Inflammatory macrophage treated with lipopolysaccharide for 1 hour (primary cell): ENCODE measurements at regions not wholly inside any gene's neighbourhood (a gene's known extent, or its start where the extent isn't known, plus 50 kb on each side); places are given as distances from the start of the nearest gene placed in this dataset.
"Not testable (repeated sequence)": the region's sequence is repeated elsewhere in the genome, so short reads cannot be mapped to it uniquely, and the experiment has no call there.

ENCODE experiments used
- DNase-seq, 2 donors: peaks; one replicate each; pipeline ENCODE4 v3.0.0-alpha.2; 2020 to 2022

DNA sequence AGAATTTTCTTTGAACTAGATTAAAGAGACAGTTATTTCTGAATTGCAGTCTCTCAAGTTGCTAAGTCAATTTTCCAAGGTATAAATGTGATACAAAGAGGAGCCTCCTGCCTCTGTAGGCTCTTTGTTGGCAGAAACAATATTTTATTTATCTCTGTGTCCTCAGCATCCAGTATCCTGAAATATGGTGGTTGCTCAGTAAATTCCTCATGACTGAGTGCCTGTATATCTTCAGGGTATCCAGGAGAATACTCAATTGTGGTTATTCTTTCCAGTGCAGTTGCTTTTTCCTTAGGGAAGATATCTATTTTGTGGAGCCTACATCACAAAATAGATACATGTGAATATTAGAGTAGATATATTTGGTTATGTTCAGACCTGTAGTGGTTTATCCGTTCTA lies 144.8 kb upstream of the FERD3L start:
- DNase-seq = no peak

DNA sequence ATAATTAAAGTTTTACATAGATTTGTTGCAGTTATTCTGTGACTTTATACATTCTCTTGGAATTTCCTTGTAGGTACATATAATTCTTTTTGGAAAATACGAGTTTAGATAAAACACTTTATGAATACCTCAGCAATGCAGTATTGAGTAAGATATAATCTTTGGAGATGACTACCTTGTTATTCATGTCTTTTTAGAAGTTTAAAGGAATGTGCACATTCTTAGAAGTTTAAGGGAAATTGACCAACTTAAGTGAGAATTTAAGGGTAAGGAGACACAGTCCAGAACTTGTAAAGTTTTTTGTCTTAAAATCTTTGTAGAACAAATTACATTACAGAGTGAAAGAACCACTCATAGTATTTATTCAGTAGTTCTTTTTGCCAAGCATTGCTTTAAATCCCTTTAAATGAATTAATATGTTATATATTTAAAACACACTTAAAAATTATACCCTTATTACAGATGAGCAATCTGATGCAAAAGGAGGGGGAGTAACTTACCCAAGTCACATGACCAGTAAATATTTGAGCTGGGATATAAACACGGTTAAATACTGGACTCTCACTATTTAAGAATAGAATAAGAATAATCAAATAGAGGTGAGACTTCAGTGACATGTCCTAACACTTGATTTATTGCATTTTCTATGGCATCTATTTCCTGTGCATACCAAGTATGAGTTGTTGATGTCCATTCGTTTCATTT lies 139.5 kb upstream of the FERD3L start:
- DNase-seq = no peak

GRCh38 chr7:19284136-19284535 lies 138.9 kb upstream of the FERD3L start:
- DNase-seq = no peak

- no peak for DNase-seq
Measured at GRCh38 chr7:19275000-19275399, 129.8 kb upstream of the FERD3L start.

- DNase-seq = not testable (repeated sequence)
Measured at GRCh38 chr7:19272329-19272728, 127.1 kb upstream of the FERD3L start.

- DNase-seq = no peak
Measured at GRCh38 chr7:19269301-19269700, 124.1 kb upstream of the FERD3L start.

DNA sequence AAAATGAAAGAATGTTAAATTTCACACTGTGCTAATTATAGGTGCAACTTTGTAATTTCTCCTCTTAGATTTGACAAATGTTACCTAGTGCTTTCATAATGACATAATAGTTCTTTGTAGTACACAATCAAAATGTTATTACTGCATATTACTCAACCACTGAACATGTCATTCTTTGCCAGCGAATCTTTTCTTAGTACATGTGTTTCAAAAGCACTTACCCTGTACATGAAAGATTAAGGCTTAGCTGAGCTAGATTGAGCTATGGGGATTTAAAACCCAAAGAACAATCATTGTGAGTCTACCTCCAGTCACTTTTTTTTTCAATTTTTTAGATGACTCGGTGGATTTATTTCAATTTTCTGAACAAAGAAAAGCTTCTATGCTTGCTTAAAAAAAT lies 123.5 kb upstream of the FERD3L start:
- DNase-seq = no peak

- DNase-seq = no peak
Measured at GRCh38 chr7:19262826-19263225, 117.6 kb upstream of the FERD3L start.

DNA sequence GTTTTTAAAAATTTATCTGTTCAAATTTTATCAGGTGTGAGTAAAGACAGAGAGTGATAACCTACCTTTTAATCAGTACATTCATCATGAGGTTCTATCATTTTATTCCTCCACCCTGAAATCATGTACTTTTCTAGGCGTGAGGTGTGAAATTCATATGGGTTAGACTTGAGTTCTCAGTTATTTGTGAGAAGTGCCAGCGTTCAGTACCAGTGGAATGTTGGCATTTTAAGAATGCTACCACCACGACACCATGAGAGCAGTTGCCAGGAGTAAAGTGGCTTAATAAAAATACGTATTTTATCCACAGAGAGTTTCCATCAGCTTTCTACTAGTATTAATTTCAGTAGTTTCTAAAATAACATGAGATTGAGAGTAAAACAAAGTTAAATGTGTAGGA lies 104.1 kb upstream of the FERD3L start:
- DNase-seq = no peak

GRCh38 chr7:19248681-19249080 lies 103.5 kb upstream of the FERD3L start:
- DNase-seq = no peak

DNA sequence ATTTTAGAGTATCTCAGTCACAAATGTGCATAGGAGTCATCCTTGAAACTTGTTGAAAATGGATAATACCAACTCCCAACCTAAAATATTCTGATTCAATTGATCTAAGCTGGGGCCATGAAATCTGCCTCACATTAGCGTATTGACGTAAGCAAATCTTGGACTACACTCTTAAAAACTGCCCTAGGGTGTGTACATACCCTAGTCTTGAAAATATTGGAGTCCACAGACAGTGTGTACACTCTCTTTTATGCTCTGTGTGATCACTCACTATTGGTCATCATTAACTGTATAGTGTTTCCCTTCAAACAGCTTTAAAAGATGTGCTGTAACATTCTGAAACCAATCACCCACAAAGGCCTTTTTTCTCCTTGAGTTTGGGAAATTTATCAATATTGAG lies 102.9 kb upstream of the FERD3L start:
- DNase-seq = no peak

DNA sequence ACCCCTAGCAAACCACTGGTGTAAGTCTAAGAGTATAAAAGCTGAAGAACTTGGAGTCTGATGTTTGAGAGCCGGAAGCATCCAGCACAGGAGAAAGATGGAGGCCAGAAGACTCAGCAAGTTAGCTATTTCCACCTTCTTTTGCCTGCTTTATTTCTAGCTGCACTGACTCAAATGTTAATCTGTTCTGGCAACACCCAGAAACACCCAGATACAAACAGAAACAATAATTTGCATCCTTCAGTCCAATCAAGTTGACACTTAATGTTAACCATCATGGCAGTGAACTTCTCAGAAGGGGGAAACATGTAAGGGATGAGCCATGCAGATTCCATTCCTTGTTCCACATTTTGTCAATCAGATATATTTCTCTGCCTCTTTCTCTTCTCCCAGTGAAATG lies 101.8 kb upstream of the FERD3L start:
- DNase-seq = no peak

- no peak for DNase-seq
Measured at GRCh38 chr7:19242246-19242645, 97.0 kb upstream of the FERD3L start.

DNA sequence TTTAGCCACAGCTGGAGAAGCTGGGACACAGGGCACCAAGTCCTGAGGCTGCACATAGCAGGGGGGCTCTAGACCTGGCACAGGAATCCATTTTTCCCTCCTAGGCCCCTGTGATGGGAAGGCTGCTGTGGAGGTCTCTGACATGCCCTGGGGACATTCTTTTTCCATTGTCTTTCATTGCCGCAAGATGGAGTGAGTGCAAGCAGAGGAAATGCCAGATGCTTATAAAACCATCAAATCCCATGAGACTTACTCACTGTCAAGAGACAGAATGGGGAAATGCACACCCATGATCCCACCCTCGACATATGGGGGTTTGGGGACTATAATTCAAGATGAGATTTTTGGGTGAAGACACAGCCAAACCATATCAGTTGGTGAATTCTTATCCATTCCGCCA lies 94.7 kb upstream of the FERD3L start:
- DNase-seq = no peak

- DNase-seq = no peak
Measured at GRCh38 chr7:19235680-19236079, 90.5 kb upstream of the FERD3L start.

DNA sequence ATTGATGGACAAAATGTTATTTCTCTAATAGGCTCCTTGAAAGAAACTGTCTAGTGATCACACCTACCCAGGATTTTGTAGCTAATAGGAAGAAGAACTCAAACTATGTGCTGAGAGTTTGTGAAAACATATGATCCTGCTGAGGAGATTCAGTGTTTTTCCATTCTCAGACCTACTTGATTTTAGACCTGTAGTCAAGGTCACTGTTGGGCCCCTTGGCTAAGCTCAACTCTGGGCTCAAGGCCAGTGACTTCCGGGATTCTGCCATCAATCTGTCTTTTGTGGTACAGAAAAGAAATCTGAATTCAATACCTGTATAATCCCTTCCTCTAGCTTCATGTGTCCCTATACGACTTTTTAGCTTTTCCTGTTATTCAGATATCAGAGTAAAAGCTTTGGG lies 79.7 kb upstream of the FERD3L start:
- no peak for DNase-seq

DNA sequence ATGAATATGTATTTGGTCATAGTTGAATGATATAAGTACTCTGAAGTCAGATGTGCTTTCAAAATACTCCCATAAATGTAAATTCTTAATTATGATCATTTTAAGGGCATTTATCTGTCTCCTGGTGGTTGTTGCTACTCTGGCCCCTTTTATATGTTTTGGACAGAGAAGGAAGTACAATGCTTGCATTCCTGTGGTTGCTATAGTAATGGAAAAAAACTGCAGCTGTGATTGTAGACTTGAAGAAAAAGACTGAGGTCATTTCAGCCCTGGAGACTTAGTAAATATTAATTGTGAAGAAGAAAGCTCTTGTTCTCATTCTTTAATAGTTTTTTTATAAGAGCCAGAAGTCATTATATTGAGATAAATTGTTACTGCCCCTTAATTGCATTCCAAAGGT lies 70.2 kb upstream of the FERD3L start:
- DNase-seq = no peak

- no peak for DNase-seq
Measured at GRCh38 chr7:19213746-19214145, 68.5 kb upstream of the FERD3L start.

- DNase-seq = no peak
Measured at GRCh38 chr7:19210893-19211413, 65.7 kb upstream of the FERD3L start.

DNA sequence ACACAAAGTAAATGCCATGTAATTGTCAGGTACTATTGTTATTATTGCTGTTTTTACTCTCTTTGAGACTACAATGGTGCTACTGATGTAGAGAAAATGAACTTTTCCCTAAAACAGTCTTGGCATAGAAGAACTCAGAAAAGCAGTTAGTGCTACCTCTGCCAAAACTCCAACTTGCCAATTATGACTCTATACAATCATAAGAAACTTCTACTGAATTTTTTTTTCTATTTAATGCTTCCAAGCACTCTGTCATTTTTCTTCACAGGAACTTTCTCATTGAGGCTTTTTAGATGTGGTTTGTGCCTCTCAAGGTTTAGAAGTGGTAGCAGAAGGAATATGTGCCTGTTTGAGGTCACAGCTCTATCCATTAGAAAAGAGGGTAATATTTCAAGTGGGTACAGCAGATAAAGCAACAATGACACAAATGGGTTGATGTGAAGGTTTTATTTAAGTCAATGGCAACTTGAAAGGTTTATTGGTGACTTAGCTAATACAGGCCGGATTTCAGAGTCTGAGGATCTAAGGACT lies 64.0 kb upstream of the FERD3L start:
- DNase-seq = no peak

- no peak for DNase-seq
Measured at GRCh38 chr7:19206721-19207120, 61.5 kb upstream of the FERD3L start.

DNA sequence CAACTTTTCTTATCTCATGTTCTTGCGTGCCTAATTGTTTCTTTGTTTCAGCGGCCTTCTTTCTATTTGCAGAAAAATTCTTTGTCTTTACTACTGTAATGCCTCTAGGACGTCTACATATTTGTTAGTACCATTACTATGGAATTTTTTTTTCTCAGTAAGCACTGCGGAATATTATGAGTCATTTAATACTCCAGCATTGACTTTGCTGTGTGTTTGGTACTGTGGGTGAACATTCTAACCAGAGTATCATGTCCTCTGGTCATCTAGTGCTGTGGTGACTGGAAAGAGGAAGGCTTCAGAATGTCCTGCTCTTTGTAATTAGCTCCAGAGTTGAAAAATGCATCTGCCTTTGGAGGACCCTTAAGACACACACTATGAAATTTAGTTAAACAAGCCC lies 58.5 kb upstream of the FERD3L start:
- no peak for DNase-seq

DNA sequence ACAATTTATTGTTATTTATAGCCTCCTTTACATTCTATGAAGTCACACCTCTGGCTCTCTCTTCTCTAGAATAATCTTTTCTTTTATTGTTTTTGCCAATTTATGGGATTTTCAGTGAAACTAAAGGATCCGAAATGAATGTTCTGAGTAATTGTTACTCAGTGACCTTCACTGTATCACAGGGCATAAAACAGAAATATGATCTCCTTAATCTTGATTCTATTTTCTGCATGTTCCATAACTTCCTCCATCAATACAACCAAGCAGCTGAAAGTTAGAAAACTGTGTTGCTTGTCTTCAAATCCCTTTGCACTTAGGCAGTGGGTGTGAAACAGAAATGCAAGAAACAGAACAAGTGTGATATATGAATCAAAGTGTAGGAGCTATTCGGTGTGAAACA lies 57.4 kb upstream of the FERD3L start:
- DNase-seq = no peak
